GM12873 (cell line): ENCODE measurements at regions not wholly inside any gene's neighbourhood (a gene's known extent, or its start where the extent isn't known, plus 50 kb on each side); places are given as distances from the start of the nearest gene placed in this dataset.

ENCODE experiments used
- CTCF ChIP-seq: IDR thresholded peaks from 2 replicates; pipeline ENCODE4 v1.5.1; 2012; ENCODE audit warnings: low read depth, mild to moderate bottlenecking, moderate library complexity, low read length, control low read depth; ENCODE audit not compliant: insufficient read depth; ENCODE audit errors: missing control alignments

DNA sequence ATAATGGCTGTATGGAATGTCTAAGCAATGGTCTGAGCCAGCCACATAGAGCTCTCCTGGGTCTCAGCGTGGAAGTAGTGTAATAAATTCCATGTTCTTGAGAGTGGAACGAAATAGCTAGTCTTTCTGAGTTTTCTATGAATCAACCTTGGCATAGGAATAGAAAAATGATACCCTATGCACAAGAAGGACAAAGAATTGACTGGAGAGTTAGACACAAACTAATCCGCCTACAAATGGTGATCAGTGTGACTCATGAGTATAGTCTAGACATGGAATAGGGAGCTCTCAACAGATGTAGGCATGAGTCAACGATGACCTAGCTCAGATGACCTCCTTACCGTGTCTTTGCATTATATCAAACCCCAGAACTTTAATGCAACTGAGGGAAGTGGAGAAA, 256.8 kb upstream of the GRIN3A start:
- TF ChIP-seq CTCF, result no peak

DNA sequence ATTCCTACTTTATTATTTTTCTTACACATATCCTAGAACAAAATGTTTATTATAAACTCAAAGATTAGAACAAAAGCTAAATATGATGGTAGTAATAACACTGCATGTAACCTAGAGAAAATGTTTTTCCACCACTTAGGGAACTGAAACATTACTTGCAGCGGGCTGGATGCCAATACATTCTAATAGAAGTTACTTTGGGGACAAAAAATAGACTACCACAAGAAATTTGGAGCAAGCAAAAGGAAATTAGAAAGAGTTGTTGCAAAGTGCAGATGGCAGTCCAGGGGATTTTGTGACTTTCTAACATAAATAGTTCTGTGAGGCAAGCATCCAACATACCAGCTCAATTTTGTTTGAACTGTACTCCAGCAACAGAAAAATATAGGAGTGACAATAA, 255.3 kb upstream of the GRIN3A start:
- no peak for TF ChIP-seq CTCF

- TF ChIP-seq CTCF, result no peak
Measured at GRCh38 chr9:101991926-101992325, 253.5 kb upstream of the GRIN3A start.

GRCh38 chr9:101977614-101978210, 239.3 kb upstream of the GRIN3A start:
- TF ChIP-seq CTCF, result peak; percentile 35

DNA sequence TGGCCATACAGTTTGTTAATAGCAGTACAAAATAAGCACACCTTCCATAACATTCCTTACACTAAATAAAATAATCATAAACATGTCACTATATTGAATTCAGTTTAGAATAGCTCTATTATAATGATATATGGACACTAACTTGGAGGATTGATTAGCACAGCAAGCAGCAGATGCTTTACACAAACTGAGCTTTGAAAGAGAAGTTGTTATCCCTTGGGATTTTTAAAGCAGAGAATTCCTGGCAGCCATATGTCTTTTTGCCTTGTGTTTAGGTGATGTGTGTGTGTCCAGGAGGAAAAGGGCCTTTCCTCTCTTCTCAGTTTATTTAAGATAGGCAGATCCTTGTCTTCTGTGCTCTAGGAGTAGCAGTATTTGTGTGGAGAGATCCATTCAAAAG, 232.2 kb upstream of the GRIN3A start:
- TF ChIP-seq CTCF, result no peak

- TF ChIP-seq CTCF, result no peak
Measured at GRCh38 chr9:101968392-101968791, 229.9 kb upstream of the GRIN3A start.

DNA sequence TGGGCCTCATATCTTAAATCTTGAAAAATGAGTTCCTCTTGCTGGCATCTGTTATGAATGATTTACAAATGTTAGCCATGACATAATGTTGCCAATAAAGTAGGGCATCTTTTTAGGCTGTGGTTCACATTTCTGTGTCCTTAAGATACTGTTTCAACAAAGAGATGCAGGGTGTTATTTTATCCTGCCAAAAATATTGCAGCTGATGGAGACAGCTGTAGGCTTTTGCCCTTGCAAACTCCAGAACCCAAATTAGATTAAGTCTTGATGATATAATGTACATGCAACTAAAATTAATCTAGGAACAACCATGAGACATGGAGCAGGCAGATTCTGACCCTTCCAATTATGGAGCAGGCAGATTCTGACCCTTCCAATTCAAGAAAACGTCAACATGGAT, 228.2 kb upstream of the GRIN3A start:
- TF ChIP-seq CTCF, result no peak
